Tibial nerve (tissue), 4 donors: ENCODE measurements at regions not wholly inside any gene's neighbourhood (a gene's known extent, or its start where the extent isn't known, plus 50 kb on each side); places are given as distances from the start of the nearest gene placed in this dataset.

Source experiments
- DNase-seq, 2 donors: peaks; one replicate each; pipeline ENCODE4 v3.0.0-alpha.2; 2019; ENCODE audit warnings: low spot score in 2 of 2
- H3K27ac ChIP-seq, 4 donors: fragments of 200-600 bp; sonication (generic) in 3 of 4; one replicate each; pipeline ENCODE4 v1.5.1; 2017 to 2019; ENCODE audit warnings: mild to moderate bottlenecking in 1 of 4
- H3K27me3 ChIP-seq, 2 donors: fragments of 200-600 bp; sonication (generic) in 1 of 2; one replicate each; pipeline versions ENCODE4 v1.5.1 to v1.6.0; 2017 to 2019
- H3K36me3 ChIP-seq, 3 donors: fragments of 200-600 bp; sonication (generic); one replicate each; pipeline ENCODE4 v1.5.1; 2018 to 2019
- H3K4me1 ChIP-seq, 4 donors: fragments of 200-600 bp; sonication (generic) in 3 of 4; one replicate each; pipeline ENCODE4 v1.5.1; 2017 to 2019
- H3K4me3 ChIP-seq, 4 donors: fragments of 200-600 bp; sonication (generic) in 3 of 4; one replicate each; pipeline ENCODE4 v1.5.1; 2017 to 2019; ENCODE audit warnings: mild to moderate bottlenecking in 1 of 4, moderate library complexity in 1 of 4
- H3K9me3 ChIP-seq, 4 donors: fragments of 200-600 bp; sonication (generic) in 3 of 4; one replicate each; pipeline ENCODE4 v1.5.1; 2017 to 2019
- EP300 ChIP-seq, 2 donors: sonication (generic); formaldehyde crosslinking; IDR thresholded peaks; one replicate each; pipeline ENCODE4 v1.6.1; 2017; ENCODE audit warnings: antibody characterized with exemption in 2 of 2, mild to moderate bottlenecking in 1 of 2
- POLR2A ChIP-seq, 2 donors: fragments of 450-650 bp; IDR thresholded peaks; one replicate each; pipeline ENCODE4 v1.6.1; 2017; ENCODE audit warnings: antibody characterized with exemption in 2 of 2, mild to moderate bottlenecking in 2 of 2, moderate library complexity in 2 of 2
- WGBS, 2 donors: methylation state at CpG; one replicate each; pipeline ENCODE4 v1.1.5; 2018; 5-methylcytosine and 5-hydroxymethylcytosine counted together
- TF ChIP-seq, protein P1 (sequence below), 5 experiments: fragments of 200-600 bp in 3 of 5; fragments of 450-650 bp in 2 of 5; sonication (generic) in 3 of 5; IDR thresholded peaks; one replicate each; pipeline ENCODE4 v1.5.1; 2016 to 2019; ENCODE audit warnings: antibody characterized with exemption in 5 of 5, mild to moderate bottlenecking in 3 of 5, moderate library complexity in 2 of 5

DNA sequence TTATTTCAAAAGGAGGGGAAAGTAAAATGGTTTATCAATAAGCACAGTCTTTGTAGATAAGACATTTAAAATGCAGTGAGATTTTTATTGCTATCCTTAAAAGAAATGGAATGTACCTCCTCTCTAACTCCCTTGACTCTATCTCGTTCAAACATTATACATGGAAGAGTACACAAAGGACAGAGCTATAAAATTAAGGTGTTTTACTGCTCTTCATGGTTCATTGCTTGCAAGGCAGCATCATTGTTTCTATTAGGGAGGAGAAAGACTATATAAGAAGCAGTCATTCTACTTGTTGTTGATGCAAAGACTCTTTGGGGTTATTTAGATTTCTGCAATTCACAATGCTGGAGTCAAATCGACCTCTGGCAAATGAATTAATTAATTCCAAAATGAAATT is 380.2 kb upstream of the NDST3 start:
- DNase-seq = no peak
- TF ChIP-seq POLR2A (IDR thresholded peaks at IDR 0.05) (no peak), EP300 (IDR thresholded peaks at IDR 0.05) (no peak)
- TF ChIP-seq, protein P1, sequence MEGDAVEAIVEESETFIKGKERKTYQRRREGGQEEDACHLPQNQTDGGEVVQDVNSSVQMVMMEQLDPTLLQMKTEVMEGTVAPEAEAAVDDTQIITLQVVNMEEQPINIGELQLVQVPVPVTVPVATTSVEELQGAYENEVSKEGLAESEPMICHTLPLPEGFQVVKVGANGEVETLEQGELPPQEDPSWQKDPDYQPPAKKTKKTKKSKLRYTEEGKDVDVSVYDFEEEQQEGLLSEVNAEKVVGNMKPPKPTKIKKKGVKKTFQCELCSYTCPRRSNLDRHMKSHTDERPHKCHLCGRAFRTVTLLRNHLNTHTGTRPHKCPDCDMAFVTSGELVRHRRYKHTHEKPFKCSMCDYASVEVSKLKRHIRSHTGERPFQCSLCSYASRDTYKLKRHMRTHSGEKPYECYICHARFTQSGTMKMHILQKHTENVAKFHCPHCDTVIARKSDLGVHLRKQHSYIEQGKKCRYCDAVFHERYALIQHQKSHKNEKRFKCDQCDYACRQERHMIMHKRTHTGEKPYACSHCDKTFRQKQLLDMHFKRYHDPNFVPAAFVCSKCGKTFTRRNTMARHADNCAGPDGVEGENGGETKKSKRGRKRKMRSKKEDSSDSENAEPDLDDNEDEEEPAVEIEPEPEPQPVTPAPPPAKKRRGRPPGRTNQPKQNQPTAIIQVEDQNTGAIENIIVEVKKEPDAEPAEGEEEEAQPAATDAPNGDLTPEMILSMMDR (IDR thresholded peaks at IDR 0.05) = no peak
- 13 to 20% methylated on average over 2 of the region's 2 CpGs for WGBS, 2 donors

DNA sequence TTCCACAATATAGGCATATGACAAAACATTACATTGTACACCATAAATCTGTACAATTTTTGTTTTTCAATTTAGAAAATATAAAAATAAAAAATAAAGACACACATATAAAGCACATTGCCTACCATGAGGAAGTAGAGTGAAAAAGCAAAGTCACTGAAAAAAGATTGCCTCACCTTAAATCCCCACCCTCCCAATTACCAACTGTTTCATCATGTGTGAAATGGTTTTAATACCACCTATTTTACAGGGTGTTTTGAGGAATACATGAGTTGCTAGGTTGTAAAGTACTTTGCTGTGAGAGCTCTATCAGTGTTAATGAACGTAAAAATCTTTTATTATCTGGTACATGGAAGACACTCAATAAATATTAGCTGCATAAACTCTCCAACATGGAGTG is 373.6 kb upstream of the NDST3 start:
- Histone ChIP-seq H3K9me3 (peaks cover 0 to 3% (median 0%) of the 10 kb centered on the region in 4 donors), H3K27ac (no peak overlapping the region), H3K4me1 (no peaks in the 10 kb centered on the region), H3K4me3 (no peak overlapping the region), H3K36me3 (no peaks in the 10 kb centered on the region), H3K27me3 (no peaks in the 10 kb centered on the region)
- TF ChIP-seq EP300 (IDR thresholded peaks at IDR 0.05) (no peak), POLR2A (IDR thresholded peaks at IDR 0.05) (no peak)
- TF ChIP-seq, protein P1 (IDR thresholded peaks at IDR 0.05) = no peak
- no peak for DNase-seq
- 79 to 81% methylated on average over 1 of the region's 1 CpG for WGBS, 2 donors

More for the DNA sequence above, 380.2 kb upstream of the NDST3 start:
- Histone ChIP-seq H3K36me3 (no peaks in the 10 kb centered on the region), H3K27ac (no peak overlapping the region), H3K4me1 (no peaks in the 10 kb centered on the region), H3K9me3 (peaks cover 0 to 3% (median 0%) of the 10 kb centered on the region in 4 donors), H3K27me3 (no peaks in the 10 kb centered on the region), H3K4me3 (no peak overlapping the region)

DNA sequence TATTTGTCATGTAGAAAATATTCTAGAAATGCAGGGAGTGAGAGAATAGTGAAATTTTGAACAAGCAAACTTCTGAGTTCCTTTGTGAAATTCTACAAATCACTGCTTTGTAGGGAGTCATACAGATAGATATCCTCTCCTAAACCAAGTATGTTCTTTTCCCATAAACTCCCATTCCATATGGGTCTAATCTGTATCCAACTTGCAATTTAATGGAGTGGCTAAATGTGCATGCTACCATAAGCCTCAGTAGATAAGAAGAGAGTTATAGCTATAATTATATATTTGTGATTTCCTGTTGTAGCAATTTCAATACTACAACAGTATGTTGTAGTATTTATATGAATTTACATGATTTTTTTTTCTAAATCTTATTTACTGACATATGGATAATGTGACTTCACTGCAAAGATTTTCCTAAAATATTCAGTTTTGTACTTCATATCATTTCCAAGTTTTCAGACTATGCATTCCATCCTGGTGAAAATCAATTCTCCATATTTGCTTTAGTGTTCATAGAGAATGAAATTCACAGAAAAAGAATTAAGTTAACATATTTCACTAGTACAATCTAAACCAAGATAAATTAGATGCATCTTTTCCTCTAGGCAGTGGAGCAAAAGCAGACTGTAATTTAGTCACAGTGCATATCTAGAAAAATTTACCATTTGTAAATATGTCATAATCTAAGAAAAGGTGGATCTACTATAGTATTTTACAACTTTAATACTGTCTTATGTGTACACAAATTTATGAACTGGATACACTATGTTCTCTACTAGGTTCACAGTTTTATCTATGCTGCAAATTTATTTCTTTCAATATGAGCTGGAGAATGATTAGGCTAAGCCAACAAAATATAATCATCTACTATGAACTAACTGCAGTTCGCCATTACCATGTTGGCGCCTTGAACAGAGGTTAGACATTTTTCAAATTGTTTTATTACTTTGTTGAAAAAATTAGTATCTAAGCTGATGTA is 372.9 kb upstream of the NDST3 start:
- Histone ChIP-seq H3K4me3 (no peak overlapping the region), H3K27ac (no peak overlapping the region), H3K36me3 (no peaks in the 10 kb centered on the region), H3K27me3 (no peaks in the 10 kb centered on the region), H3K9me3 (peaks cover 0 to 3% (median 0%) of the 10 kb centered on the region in 4 donors), H3K4me1 (no peaks in the 10 kb centered on the region)
- no peak for DNase-seq
- TF ChIP-seq POLR2A (IDR thresholded peaks at IDR 0.05) (no peak), EP300 (IDR thresholded peaks at IDR 0.05) (no peak)
- TF ChIP-seq, protein P1 (IDR thresholded peaks at IDR 0.05) = no peak
- WGBS, 2 donors = 94% methylated on average over 2 of the region's 2 CpGs

DNA sequence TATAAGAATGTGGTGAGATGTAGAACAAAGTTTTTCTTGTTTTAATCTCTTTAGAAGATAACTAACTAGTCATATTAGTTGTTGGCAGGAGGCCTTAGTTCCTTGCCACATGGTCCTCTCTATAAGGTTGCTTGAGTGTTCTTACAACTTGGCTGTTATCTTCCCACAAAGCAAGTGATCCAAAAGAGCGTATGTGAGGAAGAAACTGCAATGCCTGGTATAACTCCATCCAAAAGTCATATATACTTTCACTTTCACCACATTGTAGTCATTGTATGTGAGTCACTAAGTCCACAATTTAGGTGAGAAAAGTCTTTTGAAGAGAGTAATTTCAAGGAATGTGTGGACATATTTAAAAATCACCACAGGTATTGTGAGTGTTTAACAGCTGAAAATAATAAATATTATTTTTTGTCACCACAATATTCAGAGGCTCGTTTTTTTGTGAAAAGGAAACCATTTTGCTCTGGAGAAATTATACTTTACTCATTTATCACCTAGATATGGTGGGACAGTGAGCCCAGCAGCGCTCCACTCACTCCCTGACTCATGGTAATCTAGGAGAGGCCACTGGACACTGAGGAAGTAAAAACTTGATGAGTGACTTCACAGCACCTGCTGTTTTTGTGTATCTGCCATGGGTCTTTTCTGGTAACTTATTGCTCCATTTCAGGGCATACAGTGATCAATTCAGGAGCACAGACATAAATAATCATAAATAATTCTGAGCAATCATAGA is 369.4 kb upstream of the NDST3 start:
- TF ChIP-seq EP300 (IDR thresholded peaks at IDR 0.05) (no peak), POLR2A (IDR thresholded peaks at IDR 0.05) (no peak)
- TF ChIP-seq, protein P1 (IDR thresholded peaks at IDR 0.05) = no peak
- H3K27ac ChIP-seq = no peak overlapping the region
- no peaks in the 10 kb centered on the region for H3K36me3 ChIP-seq
- no peak for DNase-seq
- no peak overlapping the region for H3K4me3 ChIP-seq
- no peaks in the 10 kb centered on the region for H3K27me3 ChIP-seq
- H3K4me1 ChIP-seq = no peaks in the 10 kb centered on the region
- no peaks in the 10 kb centered on the region for H3K9me3 ChIP-seq
- WGBS, 2 donors = 83 to 86% methylated on average over 3 of the region's 3 CpGs

DNA sequence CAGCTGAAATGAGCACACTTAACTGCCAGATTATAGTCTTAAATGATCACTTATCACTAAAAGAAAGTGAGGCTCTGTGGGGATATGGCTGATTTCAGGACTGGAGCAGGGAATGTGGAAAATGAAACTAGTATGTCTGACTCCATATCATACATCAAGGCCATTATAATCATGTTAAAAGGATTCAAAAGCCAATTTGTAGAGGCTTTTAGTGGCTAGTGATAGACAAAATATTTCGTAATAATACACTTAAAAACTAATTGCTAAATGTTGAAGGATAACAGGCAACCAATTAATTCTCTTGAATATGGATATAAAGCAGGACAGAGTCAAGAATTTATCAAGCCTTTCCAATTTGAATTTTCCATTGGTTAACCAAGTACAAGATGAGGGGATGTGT is 358.1 kb upstream of the NDST3 start:
- Histone ChIP-seq H3K36me3 (no peaks in the 10 kb centered on the region), H3K4me1 (no peaks in the 10 kb centered on the region), H3K4me3 (no peak overlapping the region), H3K27me3 (no peaks in the 10 kb centered on the region), H3K27ac (no peak overlapping the region), H3K9me3 (peaks cover 0 to 15% (median 0%) of the 10 kb centered on the region in 4 donors)
- no peak for DNase-seq
- WGBS, 2 donors = 0 to 31% methylated on average over 1 of the region's 1 CpG
- TF ChIP-seq, protein P1 (IDR thresholded peaks at IDR 0.05) = no peak
- TF ChIP-seq EP300 (IDR thresholded peaks at IDR 0.05) (no peak), POLR2A (IDR thresholded peaks at IDR 0.05) (no peak)
